HPDE6-E6E7 (cell line): ENCODE measurements at regions not wholly inside any gene's neighbourhood (a gene's known extent, or its start where the extent isn't known, plus 50 kb on each side); places are given as distances from the start of the nearest gene placed in this dataset.

Experiments
- DNase-seq: peaks from one replicate; pipeline ENCODE4 v3.0.0; 2011; ENCODE audit warnings: missing footprints; ENCODE audit errors: extremely low spot score

DNA sequence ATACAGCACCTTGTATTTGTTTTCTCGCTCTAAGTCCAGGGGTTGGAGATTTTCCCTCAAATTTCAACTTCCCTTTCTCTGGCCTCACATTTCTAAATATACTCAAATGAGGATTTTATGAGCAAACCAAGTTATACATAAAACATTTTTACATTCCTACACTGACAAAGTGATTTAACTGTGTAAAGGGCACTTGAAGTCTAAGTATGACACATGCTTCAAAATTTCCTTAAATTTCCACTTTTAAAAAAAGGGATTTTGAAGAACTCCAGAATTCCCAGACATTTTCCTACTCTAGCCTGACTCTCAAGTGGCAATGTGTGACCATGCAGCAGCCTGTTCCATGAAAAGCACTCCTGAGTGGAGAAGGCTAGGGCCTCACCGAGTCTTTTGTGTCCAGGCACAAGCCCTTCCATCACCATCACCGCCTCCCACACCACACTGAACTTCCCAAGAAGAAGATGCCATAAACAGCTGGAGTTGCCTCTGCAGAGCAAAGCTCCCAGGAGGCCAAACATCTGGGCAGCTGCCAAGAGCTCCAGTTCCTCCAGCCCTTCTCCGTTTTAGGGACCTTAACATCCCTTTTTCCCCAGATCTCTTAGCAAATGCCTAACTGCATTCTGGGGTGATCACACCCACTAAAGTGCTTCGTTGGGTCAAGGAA lies 68.9 kb downstream of the NCR2 start:
- no peak for DNase-seq

DNA sequence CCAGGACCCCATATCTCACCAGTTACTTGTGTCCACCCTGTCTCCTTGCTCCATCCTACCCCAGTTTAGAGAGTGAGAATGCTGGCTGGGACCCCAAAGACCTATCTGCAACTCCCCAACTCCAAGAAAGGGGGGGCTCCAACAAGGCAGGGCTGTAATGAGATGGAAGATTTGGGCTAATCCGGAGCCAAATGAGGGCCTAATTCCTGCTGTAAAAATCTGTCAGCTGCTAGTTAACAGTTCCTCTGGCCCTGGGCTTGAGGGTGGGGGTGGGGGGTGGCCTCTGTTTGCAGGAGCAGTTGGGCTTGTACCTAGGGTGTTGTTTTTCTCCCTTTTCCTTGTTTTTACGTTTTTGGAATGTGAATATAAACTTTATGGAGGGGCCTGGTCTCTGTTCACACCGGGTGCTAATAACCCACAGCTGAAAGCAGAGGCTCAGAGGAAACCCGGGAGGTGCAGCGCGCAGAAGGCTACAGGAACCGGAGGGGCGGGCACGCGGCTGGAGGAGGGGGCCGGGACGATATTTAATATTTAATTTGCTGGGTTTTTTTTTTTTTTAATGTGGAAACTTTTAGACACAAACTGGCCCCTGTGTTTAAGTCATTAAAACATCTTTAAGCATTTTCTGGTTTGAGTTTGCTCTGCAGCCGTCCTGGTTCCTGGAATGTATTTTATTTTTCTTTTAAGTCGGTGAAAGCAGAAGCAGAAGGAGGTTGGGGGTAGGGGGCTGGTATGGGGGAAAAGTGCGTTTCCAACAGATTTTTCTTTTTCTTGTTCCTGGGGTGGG lies 70.7 kb downstream of the NCR2 start:
- no peak for DNase-seq

DNA sequence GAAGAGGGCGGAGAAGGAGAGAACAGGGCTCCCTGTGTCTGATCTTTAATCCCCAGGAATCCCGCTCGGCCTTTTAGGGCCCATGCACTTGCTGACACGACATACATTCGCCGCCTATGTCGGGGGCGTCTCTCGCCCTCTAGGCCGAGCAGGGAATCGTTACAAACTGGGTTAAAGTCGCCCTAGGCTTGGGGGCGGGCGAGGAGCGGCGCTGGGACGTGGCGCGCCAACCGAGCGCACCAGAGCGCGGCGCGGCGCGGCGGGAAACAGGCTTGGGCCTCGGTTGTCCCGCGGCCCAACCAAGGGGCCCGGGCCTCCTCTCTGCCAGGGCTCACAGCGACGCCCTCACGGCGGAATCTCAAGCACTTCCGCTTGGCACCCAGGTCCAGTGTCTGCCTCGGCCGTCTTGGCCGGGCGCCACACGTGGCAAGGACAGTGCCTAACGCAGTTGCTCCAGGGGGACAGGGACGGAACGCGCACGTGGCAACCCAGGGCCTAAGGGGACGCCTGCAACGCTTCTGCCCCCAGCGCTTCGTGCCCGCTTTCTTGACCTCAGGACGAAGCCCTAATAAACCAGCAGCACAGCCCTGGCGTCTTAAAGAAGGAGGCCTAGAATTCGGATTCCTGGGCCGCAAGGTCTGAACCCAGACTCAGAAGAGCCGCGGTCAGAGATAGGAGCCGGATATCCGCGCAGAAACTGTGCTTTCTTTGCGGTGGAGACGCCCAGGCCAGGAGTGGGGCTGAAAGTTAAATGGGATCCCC lies 71.5 kb downstream of the NCR2 start:
- DNase-seq = no peak

GRCh38 chr6:41408576-41408975 lies 73.2 kb downstream of the NCR2 start:
- no peak for DNase-seq

DNA sequence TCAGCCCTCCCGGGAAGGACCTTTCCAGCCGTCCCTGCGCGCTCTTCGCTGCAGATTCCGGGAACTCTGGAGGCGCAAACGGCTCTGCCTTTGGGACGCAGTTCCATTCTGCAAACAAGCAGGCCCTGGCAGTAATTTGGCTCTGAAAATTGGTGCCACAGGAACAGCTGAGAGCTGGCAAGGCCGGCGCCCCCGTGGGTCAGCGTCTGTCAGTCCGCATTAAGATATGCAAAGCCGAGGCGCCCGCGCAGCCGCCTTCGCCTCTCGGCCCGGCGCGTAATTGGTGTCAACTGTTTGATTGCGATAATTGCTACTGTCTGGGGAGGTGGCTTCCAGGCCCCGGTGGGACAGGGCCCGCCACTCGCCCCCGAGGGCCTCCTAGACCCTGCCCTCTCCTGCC lies 73.6 kb downstream of the NCR2 start:
- DNase-seq = no peak

DNA sequence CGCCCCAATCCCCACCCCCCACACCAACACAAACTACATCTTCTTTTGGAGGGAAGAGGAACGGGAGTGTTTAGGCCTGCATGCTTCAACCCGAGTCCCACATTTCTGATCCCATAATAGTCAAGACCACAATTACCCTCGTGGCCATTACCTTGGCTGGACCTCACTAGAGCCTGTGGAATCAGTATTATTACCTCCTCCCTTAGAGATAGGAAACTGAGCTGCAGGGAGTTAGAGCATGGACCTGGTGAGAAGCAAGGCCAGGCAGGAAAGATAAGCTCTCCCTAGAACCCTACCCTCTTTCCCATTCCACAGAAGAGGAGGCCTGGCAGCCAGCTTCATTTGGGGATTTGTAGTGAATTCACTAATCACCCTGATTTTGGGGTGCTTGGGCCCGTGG lies 74.1 kb downstream of the NCR2 start:
- DNase-seq = no peak

DNA sequence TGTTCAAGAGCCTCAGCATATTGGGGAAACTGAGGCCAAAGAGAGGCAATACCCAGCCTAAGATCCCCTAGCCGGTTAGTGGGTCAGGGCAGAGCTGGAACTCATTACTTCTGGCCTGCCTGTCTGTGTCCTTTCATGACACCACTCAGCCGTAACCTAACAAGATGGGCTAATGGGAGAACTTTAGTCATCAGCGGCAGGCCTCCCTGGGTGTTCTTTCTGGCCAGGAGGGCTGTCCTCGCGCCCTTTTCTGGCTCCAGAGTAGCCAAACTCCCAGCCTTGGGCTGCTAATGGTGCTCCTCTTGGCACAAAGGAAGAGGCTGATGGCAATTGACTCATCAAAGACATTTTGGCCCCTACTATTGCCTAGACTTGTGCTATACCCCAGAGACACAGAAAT lies 76.6 kb downstream of the NCR2 start:
- no peak for DNase-seq

- DNase-seq = no peak
Observed at GRCh38 chr6:41413250-41413649, 77.8 kb downstream of the NCR2 start.

DNA sequence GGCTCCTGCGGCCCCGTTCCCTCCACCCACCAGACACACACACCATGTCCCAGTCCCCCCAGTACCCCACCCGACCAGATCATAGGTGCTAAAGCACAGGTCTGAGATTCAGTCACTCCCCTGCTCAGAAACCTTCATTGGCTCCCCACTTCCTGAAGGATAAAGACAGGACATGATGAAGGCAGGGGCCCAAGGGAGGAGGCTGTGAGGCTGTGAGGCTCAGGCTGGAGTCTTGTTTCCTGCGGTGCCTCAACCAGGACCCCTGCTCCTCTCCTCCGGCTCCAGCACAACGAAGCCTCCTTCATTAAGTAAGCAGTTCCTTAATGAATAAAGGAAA lies 81.1 kb downstream of the NCR2 start:
- DNase-seq = no peak

GRCh38 chr6:41418741-41419140 lies 83.3 kb downstream of the NCR2 start:
- no peak for DNase-seq

DNA sequence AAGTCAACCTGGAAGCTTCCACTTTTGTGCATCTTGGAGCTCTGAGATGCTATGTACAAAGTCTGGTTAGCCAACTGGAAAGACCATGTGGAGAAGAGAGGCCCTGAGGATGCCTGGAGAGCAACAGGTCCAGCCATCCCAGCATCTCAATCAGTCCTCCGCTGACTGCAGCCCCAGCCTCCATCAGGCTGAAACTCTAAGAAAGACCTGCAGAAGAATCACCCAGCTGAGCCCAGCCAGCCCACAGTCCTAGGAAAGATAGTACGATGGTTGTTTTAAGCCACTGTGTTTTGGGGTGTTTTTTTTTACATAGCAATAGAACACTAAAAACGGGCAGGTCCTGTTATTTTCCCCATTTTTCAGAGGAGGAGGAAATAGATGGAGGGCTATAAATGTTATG lies 84.0 kb downstream of the NCR2 start:
- no peak for DNase-seq

DNA sequence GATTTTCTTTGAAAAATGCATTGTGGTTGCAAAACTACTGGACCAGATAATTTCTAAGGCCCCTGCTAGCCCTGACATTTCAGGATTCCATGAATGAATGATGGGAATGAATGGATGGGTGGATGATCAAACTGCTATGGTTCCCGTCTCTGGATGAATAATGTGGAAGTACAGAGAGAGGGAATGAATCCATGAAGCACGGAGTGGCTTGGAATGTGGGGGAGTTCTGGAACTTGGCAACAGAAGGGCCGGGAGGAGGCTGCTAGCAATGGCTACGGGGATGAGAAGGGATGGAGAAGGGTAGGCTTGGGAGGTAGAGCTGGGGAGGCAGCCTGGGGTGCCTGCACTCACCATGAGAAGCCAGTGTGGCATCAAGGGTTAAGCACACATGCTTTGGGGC lies 84.8 kb downstream of the NCR2 start:
- DNase-seq = no peak

- no peak for DNase-seq
Observed at GRCh38 chr6:41422161-41422560, 86.8 kb downstream of the NCR2 start.

DNA sequence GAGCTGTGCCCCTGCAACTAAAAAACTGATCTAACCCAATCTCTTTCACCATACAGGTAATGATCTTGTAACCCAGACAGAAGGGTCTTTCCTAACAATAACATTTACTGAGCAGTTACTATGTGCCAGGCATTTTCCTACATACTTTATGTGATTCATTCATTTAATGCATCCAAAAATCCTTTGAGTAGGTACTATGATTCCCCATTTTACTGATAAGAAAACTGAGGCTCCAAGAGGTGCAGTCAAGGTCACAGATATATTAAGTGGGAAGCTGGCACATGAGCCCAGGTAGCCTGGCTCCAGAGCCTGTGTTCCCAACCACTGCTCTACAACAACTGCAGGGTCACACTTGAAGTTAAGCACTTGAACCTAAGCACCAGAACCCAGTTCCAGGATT lies 87.6 kb downstream of the NCR2 start:
- DNase-seq = no peak

DNA sequence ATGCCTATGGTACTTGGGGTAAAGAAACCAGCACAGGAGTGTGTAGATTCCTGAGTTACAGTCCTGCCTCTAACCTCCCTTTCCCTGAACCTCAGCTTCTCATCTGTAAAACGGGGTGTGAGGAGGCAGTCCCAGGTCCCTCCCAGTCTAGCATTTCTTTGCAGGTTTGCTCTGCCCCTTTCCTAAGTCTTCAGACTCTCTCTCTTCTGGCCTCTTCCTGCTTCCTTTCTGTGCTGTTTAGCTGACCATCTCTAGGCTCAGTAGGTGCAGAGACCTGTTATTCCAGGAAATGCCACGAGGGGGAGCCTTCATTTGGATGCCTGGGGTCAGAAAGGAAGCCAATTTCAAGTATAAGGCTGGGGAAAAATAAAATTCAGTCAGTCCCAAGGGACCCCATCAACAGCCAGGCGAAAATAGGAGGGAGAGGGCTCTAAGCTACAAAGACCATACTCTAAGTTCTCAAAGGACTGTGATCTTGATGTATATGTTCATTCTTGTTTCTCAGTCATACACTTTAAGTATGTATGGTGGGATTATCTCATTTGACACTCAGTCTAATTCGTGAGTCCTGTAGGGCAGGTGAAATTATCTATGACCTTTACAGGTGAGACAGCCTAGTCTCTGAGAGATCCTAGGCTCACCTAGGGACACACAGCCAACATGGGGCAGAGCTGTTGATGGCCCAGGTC lies 89.1 kb downstream of the NCR2 start:
- peak; percentile 81 for DNase-seq

DNA sequence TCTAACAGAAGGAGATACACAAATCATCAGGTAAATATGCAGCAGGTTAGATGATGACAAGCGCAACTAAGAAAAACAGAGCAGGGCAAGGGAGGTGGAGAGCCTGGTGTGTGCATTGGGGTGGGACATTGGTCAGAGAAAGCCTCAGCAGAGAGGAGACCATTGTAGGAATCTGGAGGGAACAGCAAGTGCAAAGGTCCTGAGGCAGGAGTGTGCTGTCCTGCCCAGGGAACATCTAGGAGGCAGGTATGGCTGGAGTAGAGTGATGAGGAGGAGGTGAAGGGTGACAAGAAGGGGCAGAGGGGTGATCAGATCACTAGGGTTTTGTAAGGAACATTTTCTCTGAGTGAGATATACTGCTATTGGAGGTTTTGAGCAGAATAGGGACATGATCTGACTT lies 90.1 kb downstream of the NCR2 start:
- DNase-seq = no peak

GRCh38 chr6:41426438-41426851 lies 91.0 kb downstream of the NCR2 start:
- DNase-seq = no peak

GRCh38 chr6:41426888-41427641 lies 91.7 kb downstream of the NCR2 start:
- DNase-seq = no peak

- DNase-seq = no peak
Observed at GRCh38 chr6:41427642-41428335, 92.4 kb downstream of the NCR2 start.

DNA sequence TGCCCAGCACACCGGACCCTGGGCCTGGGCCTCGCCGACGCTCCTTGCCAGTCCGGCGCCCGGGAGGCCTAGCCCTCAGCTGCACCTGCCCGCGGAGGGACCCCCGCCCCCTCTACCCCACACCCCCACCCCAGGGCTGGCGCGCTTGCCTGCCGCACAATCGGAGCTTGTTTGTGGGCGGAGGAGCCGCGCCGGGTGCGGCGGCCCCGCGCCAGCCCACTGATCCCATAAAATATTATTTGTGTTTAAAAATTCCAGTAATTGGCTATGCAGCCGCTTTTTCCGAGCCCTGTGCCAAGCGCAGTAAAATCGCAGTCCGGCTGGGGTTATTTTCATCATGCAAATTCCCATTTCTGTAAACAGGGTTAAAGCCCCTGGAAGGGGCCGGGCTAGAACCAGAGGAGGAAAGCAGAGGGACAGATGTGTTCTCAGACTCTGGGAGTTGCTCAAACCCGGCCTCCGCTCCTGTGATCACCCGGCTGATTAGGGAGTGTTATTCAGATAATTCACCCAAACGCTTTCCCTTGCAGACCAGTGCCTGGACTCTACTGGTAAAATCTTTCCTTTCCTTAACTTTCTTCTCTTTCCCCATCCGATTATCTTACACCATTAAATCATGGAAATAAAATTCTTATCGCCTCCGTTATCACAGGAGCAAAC lies 93.1 kb downstream of the NCR2 start:
- DNase-seq = no peak
